Endothelial cell of umbilical vein (primary cell): ENCODE measurements at regions not wholly inside any gene's neighbourhood (a gene's known extent, or its start where the extent isn't known, plus 50 kb on each side); places are given as distances from the start of the nearest gene placed in this dataset.

Source experiments
- BruUV-seq: library from RNA; stranded (reverse); fragments of 400-500 nt; replicated peaks from 2 replicates; lab custom pipeline; 2021; lab: Mats Ljungman, UMichigan
- CTCF ChIA-PET: fragments of 300-600, 350-600 bp; sonication (Branson Sonifier 250); formaldehyde crosslinking; loops from one replicate; lab custom pipeline; 2021; ENCODE audit warnings: antibody characterized with exemption, inconsistent platforms; lab: Charles Lee
- POLR2A ChIA-PET: fragments of 300-600, 350-600 bp; sonication (Branson Sonifier 250); formaldehyde crosslinking; loops from one replicate; lab custom pipeline; 2021; ENCODE audit warnings: antibody characterized with exemption, inconsistent platforms; lab: Charles Lee
- DNase-seq: peaks from one replicate; pipeline ENCODE4 v3.0.0-alpha.2; 2011; ENCODE audit warnings: low read depth, low spot score
- FAIRE-seq: peaks from 2 replicates; lab custom pipeline; 2011; peaks lifted over from hg19 to GRCh38; lab: Jason Lieb, UNC
- H2AFZ ChIP-seq: 2 replicates; pipeline ENCODE4 v1.6.0; 2012; ENCODE audit warnings: low read depth, low read length, control low read depth, inconsistent platforms
- H3K27ac ChIP-seq: 2 replicates; pipeline ENCODE4 v1.5.1; 2011; ENCODE audit warnings: low read depth, mild to moderate bottlenecking, control low read depth, low read length, moderate library complexity; ENCODE audit not compliant: insufficient read depth
- H3K27me3 ChIP-seq, 2 experiments: 2 replicates each; pipeline versions ENCODE4 v1.6.0 to v1.6.1; 2011; ENCODE audit warnings: low read length in 2 of 2, mixed read lengths in 1 of 2; ENCODE audit not compliant: control insufficient read depth in 2 of 2, insufficient read depth in 2 of 2
- H3K36me3 ChIP-seq, 2 experiments: 2 replicates in 1 of 2; 3 replicates in 1 of 2; pipeline ENCODE4 v1.5.1; 2011; ENCODE audit warnings: low read length in 2 of 2, mild to moderate bottlenecking in 1 of 2, moderate library complexity in 1 of 2; ENCODE audit not compliant: control insufficient read depth in 2 of 2, insufficient read depth in 2 of 2; ENCODE audit errors: extremely low read depth in 1 of 2
- H3K4me1 ChIP-seq: 3 replicates; pipeline ENCODE4 v1.5.1; 2011; ENCODE audit warnings: mild to moderate bottlenecking, low read length; ENCODE audit not compliant: control insufficient read depth, insufficient read depth; ENCODE audit errors: extremely low read depth
- H3K4me2 ChIP-seq: 2 replicates; pipeline ENCODE4 v1.6.1; 2011; ENCODE audit warnings: low read length, control low read depth, mixed read lengths; ENCODE audit not compliant: insufficient read depth
- H3K4me3 ChIP-seq, 3 experiments: fragments of 200-600 bp in 1 of 3; sonication (generic), shearing (Covaris generic) in 1 of 3; replicated peaks in 1 of 3; 2 replicates each; pipeline ENCODE4 v1.5.1; 2011 to 2016; ENCODE audit warnings: control low read depth in 3 of 3, low read length in 3 of 3, mild to moderate bottlenecking in 2 of 3, inconsistent platforms in 1 of 3, low read depth in 1 of 3, moderate library complexity in 1 of 3; ENCODE audit not compliant: insufficient read depth in 1 of 3
- H3K79me2 ChIP-seq: 2 replicates; pipeline ENCODE4 v1.6.0; 2012; ENCODE audit warnings: low read length, inconsistent platforms; ENCODE audit not compliant: control insufficient read depth, insufficient read depth
- H3K9ac ChIP-seq: replicated peaks from 2 replicates; pipeline ENCODE3; 2011; ENCODE audit warnings: low read length, control low read depth; ENCODE audit not compliant: insufficient read depth; ENCODE audit errors: extremely low read depth
- H3K9me1 ChIP-seq: replicated peaks from 3 replicates; pipeline ENCODE4 v1.6.0; 2011; ENCODE audit warnings: mild to moderate bottlenecking, low read length; ENCODE audit not compliant: control insufficient read depth, insufficient read depth; ENCODE audit errors: extremely low read depth
- H3K9me3 ChIP-seq: replicated peaks from 2 replicates; pipeline ENCODE4 v1.5.1; 2012; ENCODE audit warnings: low read length, inconsistent platforms; ENCODE audit not compliant: control insufficient read depth, insufficient read depth
- H4K20me1 ChIP-seq: replicated peaks from 2 replicates; pipeline ENCODE3; 2011; ENCODE audit warnings: mild to moderate bottlenecking, low read length; ENCODE audit not compliant: control insufficient read depth, insufficient read depth; ENCODE audit errors: extremely low read depth
- CTCF ChIP-seq, 2 donors: IDR thresholded peaks; 1 replicate in 1 of 2; 2 replicates in 1 of 2; pipeline ENCODE4 v1.5.1; 2011; ENCODE audit warnings: low read length in 2 of 2, mild to moderate bottlenecking in 2 of 2, moderate library complexity in 2 of 2, control low read depth in 1 of 2, inconsistent platforms in 1 of 2, low read depth in 1 of 2; ENCODE audit not compliant: insufficient read depth in 1 of 2; ENCODE audit errors: extremely low read depth in 1 of 2
- EZH2 ChIP-seq: IDR thresholded peaks from 2 replicates; pipeline ENCODE4 v1.6.1; 2012; ENCODE audit warnings: borderline replicate concordance, low read depth, mild to moderate bottlenecking, moderate library complexity, low read length, inconsistent platforms; ENCODE audit not compliant: severe bottlenecking
- FOS ChIP-seq: IDR thresholded peaks from 2 replicates; pipeline ENCODE4 v1.6.1; 2011; ENCODE audit warnings: mild to moderate bottlenecking, low read length, moderate library complexity, borderline replicate concordance; ENCODE audit not compliant: insufficient read depth
- GATA2 ChIP-seq: IDR thresholded peaks from 2 replicates; pipeline ENCODE4 v1.7.0; 2011; ENCODE audit warnings: low read depth, mild to moderate bottlenecking, moderate library complexity, mixed read lengths, low read length; ENCODE audit not compliant: insufficient read length, insufficient read depth
- JUN ChIP-seq: IDR thresholded peaks from 2 replicates; pipeline ENCODE4 v1.6.1; 2011; ENCODE audit warnings: borderline replicate concordance, low read depth; ENCODE audit not compliant: insufficient read length, insufficient read depth
- MAX ChIP-seq: IDR thresholded peaks from 2 replicates; pipeline ENCODE4 v1.6.1; 2011; ENCODE audit not compliant: insufficient read depth, insufficient read length
- MYC ChIP-seq: IDR thresholded peaks from one replicate; pipeline ENCODE4 v1.6.1; 2011; ENCODE audit warnings: mild to moderate bottlenecking, low read depth, low read length
- POLR2A ChIP-seq: IDR thresholded peaks from 2 replicates; pipeline ENCODE4 v1.6.1; 2012; ENCODE audit warnings: low read depth, mild to moderate bottlenecking, control low read depth, low read length
- POLR2AphosphoS5 ChIP-seq: IDR thresholded peaks from 2 replicates; pipeline ENCODE4 v1.6.1; 2012; ENCODE audit warnings: low read depth, mild to moderate bottlenecking, control low read depth, low read length, moderate library complexity; ENCODE audit not compliant: insufficient read depth
- dilution Hi-C: fragments of 300-500 bp; cut with MboI; formaldehyde crosslinking; loops from one replicate; pipeline ENCODE4 v1.15.0; 2019; ENCODE audit warnings: low sequenced_read_pairs; ENCODE audit not compliant: extremely low pct_ligation_motif_present
- intact Hi-C: fragments of 100-400 bp; cut with micrococcal nuclease; formaldehyde crosslinking; loops from one replicate; pipeline ENCODE4 v1.10.0; 2022

GRCh38 chr13:89862691-89863036 lies 1484.8 kb upstream of the MIR17HG start:
- Histone ChIP-seq H3K27ac (peak overlapping the region; percentile 6), H3K79me2 (no peaks in the 10 kb centered on the region), H3K9ac (no peak overlapping the region), H4K20me1 (no peaks in the 10 kb centered on the region), H3K4me3 (no peak overlapping the region), H3K4me1 (peaks cover 4% of the 10 kb centered on the region), H3K9me3 (no peaks in the 10 kb centered on the region), H3K9me1 (no peaks in the 10 kb centered on the region), H3K4me2 (no peak overlapping the region), H3K27me3 (no peaks in the 10 kb centered on the region), H2AFZ (peak overlapping the region; percentile 47), H3K36me3 (no peaks in the 10 kb centered on the region)
- DNase-seq (peak; percentile 59), FAIRE-seq (peak; percentile 65)
- dilution Hi-C loops (no loop called here), intact Hi-C loops (no loop called here)
- TF ChIP-seq FOS (peak; percentile 73), GATA2 (peak; percentile 89), JUN (no peak), EZH2 (no peak), CTCF (IDR thresholded peaks at IDR 0.05; ENCODE audit: extremely low read depth in 1 of 2, insufficient read depth in 1 of 2, low read depth in 1 of 2, low read length in 2 of 2) (no peak), MAX (no peak), POLR2AphosphoS5 (no peak), POLR2A (no peak), MYC (no peak)
- ChIA-PET CTCF (no interaction called here), POLR2A (no interaction called here)
- BruUV-seq: no TSS peak
